ENCODE measurements at regions not wholly inside any gene's neighbourhood (a gene's known extent, or its start where the extent isn't known, plus 50 kb on each side); places are given as distances from the start of the nearest gene placed in this dataset.
"Not testable (repeated sequence)": the region's sequence is repeated elsewhere in the genome, so short reads cannot be mapped to it uniquely, and the experiment has no call there.

DNA sequence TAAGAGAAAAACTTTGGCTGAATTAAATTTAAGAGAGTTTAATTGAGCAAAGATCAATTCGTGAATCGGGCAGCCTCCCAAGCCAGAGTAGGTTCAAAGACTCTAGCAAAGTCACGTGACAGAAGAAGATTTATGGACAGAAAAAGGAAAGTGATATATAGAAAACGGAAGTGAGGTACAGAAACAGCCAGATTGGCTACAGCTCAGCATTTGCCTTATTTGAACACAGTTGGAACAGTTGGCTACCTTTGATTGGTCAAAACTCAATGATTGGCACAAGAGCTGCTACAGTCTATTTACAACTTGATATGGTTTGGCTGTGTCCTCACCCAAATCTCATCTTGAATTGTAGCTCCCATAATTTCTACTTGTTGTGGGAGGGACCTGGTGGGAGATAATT, 102.6 kb downstream of the PLG start:
- DNase-seq (ENCODE audit: low spot score) (no peak), ATAC-seq (no peak)
- intact Hi-C loops (cut with DNase I), result no loop called here

DNA sequence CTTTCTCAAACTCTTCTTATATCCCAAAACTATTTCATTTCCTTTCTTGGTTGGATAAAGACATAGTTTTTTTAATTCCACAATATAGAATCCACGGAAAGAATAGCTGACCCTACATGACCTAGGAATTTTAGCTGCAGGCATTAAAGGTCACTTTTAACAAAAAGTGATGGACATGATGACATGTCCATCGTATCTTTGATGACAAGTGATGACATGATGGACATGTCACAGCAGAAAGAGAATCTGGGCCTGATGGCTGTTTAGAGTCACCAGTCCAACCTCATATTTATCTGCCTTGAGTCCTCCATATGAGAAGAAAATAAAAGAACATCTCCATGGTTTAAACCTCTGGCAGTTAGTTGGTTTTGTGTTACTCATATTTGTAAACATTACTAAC, 106.2 kb downstream of the PLG start:
- DNase-seq (ENCODE audit: low spot score) (no peak), ATAC-seq (no peak)
- intact Hi-C loops (cut with DNase I), result no loop called here

DNA sequence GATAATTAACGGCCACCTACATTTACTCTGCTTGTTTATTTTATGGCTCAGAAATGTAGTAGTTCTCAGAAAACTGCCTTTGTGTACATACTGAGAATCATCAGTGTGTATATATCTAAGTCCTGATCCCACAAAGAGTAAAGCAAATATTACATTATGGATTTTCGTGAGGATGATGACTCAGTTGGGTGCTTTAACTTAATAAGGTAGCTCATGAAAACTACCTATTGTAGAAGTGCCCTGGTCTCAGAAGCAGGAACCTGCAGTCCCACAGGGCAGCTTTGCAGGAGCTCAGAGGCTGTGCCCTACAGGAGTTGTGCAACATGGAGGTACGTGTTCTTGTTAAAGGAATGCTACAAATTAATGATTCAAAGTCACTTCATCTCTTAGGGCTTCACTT, 108.2 kb downstream of the PLG start:
- intact Hi-C loops (cut with DNase I), result no loop called here
- DNase-seq (ENCODE audit: low spot score), result no peak
- ATAC-seq, result no peak

DNA sequence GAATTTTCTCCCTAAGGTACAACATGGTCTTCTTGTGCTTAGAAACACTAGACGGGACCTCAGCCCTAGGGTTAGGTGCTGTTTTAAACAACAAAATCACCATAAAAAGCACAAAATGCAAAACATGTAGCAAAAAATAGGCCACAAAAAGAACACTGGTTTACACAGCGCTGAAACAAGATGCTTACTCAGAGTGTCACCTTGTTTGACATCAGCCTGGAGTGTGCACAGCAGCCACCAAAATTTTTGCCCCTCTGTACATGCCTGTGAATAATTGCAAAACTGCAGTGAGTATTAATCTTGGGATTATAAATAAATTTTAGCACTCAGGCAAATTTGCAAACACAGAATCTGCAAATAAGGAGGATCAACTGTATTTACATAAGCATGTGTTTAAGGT, 110.1 kb downstream of the PLG start:
- intact Hi-C loops (cut with DNase I), result no loop called here
- ATAC-seq (no peak), DNase-seq (ENCODE audit: low spot score) (no peak)

DNA sequence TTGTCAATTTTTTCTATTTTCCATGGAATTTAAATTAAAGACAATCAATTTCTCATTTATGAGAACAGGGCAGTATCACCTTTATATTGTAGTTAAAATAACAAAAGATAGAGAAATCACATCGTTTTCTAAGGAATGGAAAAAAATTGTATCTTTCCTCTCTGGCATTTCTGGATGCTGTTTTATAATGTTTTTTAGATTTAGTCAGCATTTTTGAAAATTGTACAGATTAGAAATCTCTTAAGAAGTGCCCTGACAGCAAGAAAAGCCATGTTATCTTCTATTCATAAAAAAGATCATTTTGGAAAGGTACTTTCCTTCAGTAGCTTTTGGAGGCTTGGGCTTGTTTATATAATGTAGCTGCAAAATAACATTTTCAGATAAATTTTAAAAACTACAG, 116.9 kb downstream of the PLG start:
- ATAC-seq (no peak), DNase-seq (ENCODE audit: low spot score) (no peak)

DNA sequence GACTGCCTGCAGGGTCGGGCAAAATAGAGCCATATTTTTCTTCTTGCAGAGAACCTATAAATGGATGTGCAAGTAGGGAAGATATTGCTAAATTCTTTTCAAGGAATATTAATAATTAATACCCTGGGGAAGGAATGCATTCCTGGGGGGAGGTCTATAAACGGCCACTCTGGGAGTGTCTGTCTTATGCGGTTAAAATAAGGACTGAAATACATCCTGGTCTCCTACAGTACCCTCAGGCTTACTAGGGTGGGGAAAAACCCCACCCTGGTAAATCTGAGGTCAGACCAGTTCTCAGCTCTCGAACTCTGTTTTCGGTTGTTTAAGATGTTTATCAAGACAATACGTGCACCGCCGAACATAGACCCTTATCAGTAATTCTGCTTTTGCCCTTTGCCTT, 118.6 kb downstream of the PLG start:
- intact Hi-C loops (cut with DNase I), result not testable (repeated sequence)

More for the DNA sequence above, 116.9 kb downstream of the PLG start:
- intact Hi-C loops (cut with DNase I), result no loop called here

DNA sequence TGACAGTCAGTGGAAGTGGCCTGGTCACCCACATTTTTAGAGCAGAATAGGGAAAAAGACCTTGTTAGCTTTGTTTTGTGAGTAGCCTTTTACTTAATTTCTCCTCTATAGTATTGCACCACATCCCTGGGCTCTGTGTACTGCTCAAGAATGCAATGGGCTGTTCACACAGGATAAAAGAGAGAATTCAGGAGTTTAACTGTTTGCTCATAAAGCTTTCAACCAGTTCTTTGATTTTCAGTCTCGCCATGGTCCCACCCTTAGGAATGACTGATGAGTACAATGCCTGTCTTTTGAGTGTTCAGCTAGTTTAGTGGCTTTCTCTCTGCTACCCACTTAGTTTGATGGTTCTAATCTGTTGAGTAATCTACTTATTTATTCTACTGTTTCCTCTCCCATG, 129.7 kb downstream of the PLG start:
- intact Hi-C loops (cut with DNase I), result no loop called here
- ATAC-seq (no peak), DNase-seq (ENCODE audit: low spot score) (no peak)

More for the DNA sequence above, 118.6 kb downstream of the PLG start:
- not testable (repeated sequence) for ATAC-seq; DNase-seq (ENCODE audit: low spot score)

DNA sequence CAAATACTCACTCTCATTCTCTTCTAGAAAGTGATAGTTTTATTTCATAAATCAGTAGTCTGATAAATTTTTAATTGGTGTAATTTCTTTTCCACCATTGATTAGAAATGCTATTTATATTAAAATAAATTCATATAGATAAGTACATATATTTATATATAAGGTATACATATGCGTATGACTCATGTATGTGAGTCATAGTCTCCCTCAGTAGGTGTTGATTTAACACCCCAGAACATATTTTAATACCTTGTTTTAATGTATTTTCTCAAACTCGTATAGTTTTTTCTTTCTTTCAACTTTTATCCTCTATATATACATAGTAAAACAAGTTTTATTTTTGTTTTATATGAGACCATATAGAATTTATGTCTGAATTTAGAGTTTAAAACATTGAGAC, 130.4 kb downstream of the PLG start:
- intact Hi-C loops (cut with DNase I), result no loop called here
- DNase-seq (ENCODE audit: low spot score) (no peak), ATAC-seq (no peak)

DNA sequence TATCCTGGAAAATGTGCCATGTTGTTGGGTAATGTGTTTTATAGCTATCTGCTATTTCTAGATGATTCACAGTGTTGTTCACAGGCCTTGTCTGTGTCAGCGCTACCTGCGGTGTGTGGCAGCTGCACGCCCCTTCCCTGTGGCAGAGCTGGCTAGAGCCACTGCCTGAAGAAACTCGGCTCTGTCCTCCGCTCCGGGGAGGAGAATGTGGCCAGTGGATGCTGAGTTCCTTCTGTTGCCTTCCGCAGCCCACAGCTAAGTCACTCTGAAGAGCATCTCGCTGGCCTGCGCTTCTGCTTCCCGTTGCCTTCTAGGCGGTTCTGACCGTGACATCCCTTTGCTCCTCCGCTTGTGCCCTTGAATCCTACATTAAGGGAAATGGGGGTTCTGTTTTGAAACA, 135.1 kb downstream of the PLG start:
- ATAC-seq, result no peak
- DNase-seq (ENCODE audit: low spot score), result no peak
- intact Hi-C loops (cut with DNase I), result no loop called here

DNA sequence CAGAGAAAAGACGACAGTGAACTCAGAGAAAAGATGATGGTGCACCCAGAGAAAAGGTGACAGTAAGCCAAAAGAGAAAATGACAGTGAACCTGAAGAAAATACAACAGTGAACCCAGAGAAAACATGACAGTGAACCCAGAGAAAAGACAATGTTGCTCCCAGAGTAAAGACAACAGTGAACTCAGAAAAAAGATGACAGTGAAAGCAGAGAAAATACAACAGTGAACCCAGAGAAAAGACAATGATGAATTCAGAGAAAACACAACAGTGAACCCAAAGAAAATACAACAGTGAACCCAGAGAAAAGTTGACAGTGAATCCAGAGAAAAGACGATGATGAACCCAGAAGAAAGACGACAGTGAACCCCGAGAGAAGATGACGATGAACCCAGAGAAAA, 140.5 kb upstream of the MAP3K4 start:
- intact Hi-C loops (cut with DNase I), result no loop called here
- ATAC-seq (no peak), DNase-seq (ENCODE audit: low spot score) (no peak)

DNA sequence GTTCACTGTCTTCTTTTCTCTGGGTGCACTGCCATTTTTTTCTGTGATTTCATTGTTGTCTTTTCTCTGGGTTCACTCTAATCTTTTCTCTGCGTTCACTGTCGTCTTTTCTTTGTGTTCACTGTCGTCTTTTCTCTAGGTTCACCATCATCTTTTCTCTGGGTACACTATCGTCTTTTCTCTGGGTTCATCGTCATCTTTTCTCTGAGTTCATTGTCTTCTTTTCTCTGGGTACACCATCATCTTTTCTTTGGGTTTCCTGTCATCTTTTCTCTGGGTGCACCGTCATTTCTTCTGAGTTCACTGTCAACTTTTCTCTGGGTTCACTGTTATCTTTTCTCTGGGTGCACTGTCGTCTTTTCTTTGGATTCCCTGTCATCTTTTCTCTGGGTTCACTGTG, 137.6 kb upstream of the MAP3K4 start:
- intact Hi-C loops (cut with DNase I), result no loop called here
- DNase-seq (ENCODE audit: low spot score) (no peak), ATAC-seq (no peak)

DNA sequence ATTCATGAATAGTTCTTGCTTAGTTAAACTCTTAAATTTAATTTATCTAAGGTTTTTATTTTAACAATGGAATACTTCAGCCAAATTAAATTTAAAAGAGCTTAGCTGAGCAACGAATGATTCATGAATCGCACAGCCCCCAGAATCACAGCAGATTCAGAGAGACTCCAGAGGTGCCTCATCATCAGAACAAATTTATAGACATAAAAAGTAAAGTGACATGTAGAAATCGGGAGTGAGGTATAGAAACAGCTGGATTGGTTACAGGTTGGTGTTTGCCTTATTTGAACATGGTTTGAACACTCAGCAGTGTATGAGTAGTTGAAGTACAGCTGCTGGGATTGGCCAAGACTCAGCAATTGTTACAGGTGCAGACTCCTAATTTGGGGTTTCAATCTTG, 132.7 kb upstream of the MAP3K4 start:
- intact Hi-C loops (cut with DNase I), result no loop called here
- no peak for ATAC-seq

DNA sequence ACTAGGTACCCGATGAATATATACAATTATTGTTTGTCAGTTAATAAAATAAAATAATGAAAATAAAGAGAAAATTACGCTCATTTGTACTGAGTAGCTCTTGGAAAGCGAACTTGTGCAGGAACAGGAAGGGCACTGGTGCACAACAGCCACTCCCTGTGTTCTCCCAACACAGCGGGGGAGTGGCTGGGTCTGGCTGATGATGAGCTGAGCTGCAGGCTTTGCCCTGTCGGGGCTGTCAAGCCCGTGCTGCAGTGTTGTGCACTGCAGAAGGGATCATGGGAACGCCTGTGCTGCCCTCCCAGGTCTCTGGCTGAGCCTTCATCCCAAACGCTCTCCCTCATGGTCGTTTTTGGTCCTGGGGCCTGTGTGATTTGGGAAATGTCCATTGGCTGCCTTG, 131.7 kb upstream of the MAP3K4 start:
- DNase-seq (ENCODE audit: low spot score) (no peak), ATAC-seq (no peak)
- intact Hi-C loops (cut with DNase I), result no loop called here

More for the DNA sequence above, 132.7 kb upstream of the MAP3K4 start:
- DNase-seq (ENCODE audit: low spot score), result no peak

DNA sequence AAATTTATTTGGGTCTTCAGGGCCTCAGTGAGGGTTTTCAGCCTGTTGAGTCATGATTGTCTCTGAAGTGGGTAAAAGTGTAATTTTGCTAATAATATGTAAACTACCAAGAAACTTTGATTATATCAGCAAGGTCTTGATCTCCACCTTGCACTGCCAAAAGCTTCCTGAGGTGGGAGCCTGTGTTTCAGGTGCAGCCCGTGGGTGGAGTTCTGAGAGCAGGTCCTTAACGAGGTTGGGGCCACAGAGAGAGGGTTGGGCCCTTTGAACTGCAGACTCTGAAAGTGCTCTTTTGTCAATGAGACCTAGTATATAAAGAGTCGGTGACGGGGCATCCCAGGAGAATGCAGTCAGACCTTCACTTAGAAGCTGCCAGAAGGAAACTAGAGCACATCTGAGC, 129.7 kb upstream of the MAP3K4 start:
- intact Hi-C loops (cut with DNase I), result no loop called here
- ATAC-seq (no peak), DNase-seq (ENCODE audit: low spot score) (no peak)

DNA sequence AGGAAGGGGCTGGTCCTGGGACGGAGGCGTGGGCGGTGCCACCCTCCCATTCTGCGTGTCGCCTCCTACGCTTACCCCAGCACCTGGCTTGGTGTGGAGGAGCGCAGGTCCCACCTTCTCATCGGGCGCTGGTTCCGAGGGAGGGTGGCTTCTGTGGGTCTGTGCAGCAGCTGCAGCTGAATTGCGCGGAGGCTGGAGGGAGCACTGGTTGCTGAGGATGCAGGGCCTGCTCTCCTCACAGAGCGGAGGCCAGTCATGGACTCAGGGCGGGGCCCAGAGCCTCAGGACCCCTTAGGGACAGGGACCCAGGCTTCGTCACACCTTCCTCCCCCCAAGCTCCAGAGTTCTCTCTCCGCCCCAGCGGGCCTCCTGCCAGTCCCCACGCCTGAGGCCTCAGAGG, 127.8 kb upstream of the MAP3K4 start:
- intact Hi-C loops (cut with DNase I), result no loop called here
- no peak for DNase-seq (ENCODE audit: low spot score)
- no peak for ATAC-seq

DNA sequence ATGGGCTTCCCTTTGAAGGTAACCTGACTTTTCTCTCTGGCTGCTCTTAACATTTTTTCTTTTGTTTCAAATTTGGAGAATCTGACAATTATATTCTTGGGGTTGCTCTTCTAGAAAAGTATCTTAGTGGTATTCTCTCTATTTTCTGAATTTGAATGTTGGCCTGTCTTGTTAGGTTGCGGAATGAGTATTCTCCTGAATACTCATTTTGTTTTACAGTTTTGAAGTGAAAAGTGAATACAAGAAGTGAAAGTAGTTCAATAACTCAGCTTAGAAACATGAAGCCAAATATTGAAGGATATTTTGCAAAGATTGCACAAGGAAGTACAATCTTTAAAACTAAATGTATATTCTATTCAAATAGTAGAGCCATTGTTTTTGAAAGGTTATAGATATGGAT, 120.2 kb upstream of the MAP3K4 start:
- intact Hi-C loops (cut with DNase I), result no loop called here
- ATAC-seq (no peak), DNase-seq (ENCODE audit: low spot score) (no peak)

DNA sequence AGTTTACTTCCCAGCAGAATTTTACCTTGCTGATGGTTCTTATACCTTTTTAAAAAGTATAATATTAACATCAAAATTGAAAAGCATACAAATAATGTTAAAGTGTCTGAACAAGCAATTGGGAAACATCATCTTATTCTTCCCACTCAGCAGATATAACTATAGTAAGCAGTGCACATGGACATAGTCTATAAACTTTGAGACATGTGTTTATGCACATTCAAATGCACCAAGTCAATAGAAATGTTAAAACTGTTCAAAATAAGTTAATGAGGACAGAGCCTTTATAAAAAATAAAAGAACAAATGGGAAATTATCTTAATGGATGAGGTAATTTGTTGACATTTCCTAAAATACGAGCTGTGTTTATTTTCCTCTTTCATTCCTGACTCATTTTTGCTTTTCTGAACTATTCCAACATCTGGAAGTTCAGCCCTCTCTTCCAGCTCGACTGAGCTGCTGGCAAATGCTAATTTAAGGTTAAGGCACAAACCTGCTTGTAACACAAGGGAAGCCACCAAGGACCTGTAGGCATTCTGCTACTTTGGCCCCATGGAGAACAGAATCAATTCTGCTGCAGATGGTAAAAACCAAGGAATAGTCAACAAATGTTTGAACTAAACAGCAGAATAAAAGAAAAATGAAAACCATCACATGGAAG, 110.3 kb upstream of the MAP3K4 start:
- ATAC-seq (peak; percentile 61), DNase-seq (ENCODE audit: low spot score) (no peak)
- intact Hi-C loops (cut with DNase I), result no loop called here

DNA sequence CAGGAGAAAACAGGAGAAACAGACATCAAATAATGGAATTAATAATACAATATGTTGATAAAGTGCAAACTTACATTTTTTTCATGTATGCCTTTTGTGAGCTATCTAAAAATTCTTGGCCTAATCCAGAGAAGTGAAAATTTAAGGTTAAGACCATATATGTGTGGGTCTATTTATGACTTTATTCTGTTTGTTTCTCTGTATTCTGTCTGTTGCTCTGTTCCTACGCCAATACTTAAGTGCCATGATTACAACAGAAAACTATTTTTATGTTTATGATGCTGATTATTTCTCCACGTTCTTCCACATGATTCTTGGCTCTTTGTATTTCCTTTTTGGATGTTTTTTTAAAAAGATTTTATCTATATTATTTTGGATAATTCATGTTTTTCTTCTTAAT, 109.6 kb upstream of the MAP3K4 start:
- ATAC-seq, result no peak
- no peak for DNase-seq (ENCODE audit: low spot score)
- intact Hi-C loops (cut with DNase I), result no loop called here

DNA sequence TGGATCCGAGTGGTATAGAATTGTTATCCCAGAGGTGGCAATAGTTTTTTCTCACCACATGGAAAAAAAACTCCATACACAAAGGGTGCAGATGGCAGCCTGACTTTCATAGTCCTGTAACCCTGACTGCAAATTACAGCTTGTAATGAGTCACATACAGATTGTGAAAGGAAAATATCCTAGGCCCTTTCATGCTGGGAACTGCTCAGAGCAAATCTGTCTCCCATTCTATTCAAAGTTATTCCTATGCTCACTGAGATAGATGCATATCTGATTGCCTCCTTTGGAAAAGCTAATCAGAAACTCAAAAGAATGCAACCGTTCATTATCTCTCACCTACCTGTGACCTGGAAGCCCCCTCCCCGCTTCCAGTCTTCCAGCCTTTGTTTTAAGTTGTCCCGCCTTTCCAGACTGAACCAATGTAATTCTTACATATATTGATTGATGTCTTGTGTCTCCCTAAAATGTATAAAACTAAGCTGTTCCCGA, 108.7 kb upstream of the MAP3K4 start:
- ATAC-seq (no peak), DNase-seq (ENCODE audit: low spot score) (no peak)
- intact Hi-C loops (cut with DNase I), result no loop called here

DNA sequence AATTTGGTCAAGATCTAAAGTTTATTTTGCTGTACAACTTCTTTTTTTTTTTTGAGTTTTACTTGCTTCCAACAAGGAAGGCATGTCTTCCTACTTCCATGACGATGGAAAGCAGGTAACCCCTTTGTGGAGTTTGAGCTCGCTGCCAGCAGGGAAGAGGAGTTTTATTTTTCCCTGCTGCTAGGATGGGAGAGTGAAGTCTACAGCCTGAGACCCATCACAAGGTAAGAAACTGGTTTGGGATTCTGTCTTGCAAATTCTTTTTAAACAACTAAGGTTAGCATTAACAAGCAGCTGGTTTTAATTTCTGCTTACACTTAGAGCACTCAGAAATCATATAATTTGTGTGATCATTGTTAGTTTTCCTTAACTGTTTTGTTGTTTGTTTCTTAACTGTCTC, 108.0 kb upstream of the MAP3K4 start:
- intact Hi-C loops (cut with DNase I), result no loop called here
- ATAC-seq, result no peak
- DNase-seq (ENCODE audit: low spot score), result no peak

DNA sequence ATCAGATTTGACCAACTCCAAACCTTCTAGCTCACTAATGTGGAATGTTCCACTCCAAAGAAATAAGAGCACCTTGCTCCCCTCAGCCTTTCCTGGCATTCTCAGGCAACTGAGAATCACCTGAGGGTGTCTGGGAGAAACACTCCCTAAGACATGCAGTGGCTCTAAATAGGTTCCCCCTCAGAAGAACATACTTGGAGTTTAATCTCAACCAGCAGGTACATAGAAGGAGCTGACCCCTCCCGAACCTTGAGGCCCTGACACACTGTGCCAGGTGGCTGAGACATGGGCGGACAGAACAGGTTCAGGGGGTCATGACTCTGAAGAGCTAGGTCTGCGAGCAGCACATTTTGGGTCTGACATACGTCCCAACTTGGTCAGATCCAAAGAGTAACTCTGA, 107.6 kb upstream of the MAP3K4 start:
- DNase-seq (ENCODE audit: low spot score) (no peak), ATAC-seq (no peak)
- intact Hi-C loops (cut with DNase I), result no loop called here

Data from sciatic nerve (tissue), 2 donors.